ENCODE measurements at regions not wholly inside any gene's neighbourhood (a gene's known extent, or its start where the extent isn't known, plus 50 kb on each side); places are given as distances from the start of the nearest gene placed in this dataset.

DNA sequence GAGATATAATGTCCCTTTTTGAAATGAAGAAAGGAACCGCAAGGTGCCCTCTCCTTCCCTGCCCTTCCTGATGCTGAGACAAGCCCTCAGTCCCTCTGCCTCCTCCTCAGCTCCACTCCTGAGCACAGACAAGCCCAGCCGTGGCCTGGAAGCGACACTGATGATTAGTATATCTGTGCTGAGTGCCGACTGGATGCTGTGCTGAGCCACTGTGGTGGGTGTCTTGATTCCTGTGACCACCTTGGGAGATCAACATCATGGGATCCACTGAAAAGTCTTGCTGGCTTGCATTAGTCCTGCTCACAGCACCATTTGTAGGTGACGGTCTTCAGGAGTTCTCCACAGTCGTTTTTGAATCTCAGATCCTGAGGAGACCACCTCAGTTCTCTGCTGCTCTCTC, 59.5 kb upstream of the HGFAC start:
- Mint-ChIP-seq H3K4me3 (ENCODE audit: unreplicated experiment) (no peak overlapping the region), H3K9me3 (ENCODE audit: unreplicated experiment) (peaks cover 14% of the 10 kb centered on the region), H3K27me3 (ENCODE audit: insufficient read depth, unreplicated experiment) (no peaks in the 10 kb centered on the region), H3K27ac (ENCODE audit: low read depth, unreplicated experiment) (no peak overlapping the region), H3K36me3 (ENCODE audit: insufficient read depth, unreplicated experiment) (peaks cover 11% of the 10 kb centered on the region), H3K4me1 (ENCODE audit: insufficient read depth, unreplicated experiment) (peaks cover 32% of the 10 kb centered on the region)
- CTCF ChIA-PET = interaction anchor here (0.6 kb wide), 1 partner anchor 61 kb away, joined by 3 read pairs; no protein-coding TSS in a partner anchor
- TF ChIP-seq, protein P1, sequence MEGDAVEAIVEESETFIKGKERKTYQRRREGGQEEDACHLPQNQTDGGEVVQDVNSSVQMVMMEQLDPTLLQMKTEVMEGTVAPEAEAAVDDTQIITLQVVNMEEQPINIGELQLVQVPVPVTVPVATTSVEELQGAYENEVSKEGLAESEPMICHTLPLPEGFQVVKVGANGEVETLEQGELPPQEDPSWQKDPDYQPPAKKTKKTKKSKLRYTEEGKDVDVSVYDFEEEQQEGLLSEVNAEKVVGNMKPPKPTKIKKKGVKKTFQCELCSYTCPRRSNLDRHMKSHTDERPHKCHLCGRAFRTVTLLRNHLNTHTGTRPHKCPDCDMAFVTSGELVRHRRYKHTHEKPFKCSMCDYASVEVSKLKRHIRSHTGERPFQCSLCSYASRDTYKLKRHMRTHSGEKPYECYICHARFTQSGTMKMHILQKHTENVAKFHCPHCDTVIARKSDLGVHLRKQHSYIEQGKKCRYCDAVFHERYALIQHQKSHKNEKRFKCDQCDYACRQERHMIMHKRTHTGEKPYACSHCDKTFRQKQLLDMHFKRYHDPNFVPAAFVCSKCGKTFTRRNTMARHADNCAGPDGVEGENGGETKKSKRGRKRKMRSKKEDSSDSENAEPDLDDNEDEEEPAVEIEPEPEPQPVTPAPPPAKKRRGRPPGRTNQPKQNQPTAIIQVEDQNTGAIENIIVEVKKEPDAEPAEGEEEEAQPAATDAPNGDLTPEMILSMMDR (IDR thresholded peaks at IDR 0.05; ENCODE audit: unreplicated experiment) = no peak
- BruUV-seq (replicated peaks) = no TSS peak
- no peak for DNase-seq (ENCODE audit: unreplicated experiment)
- POLR2A ChIA-PET = interaction anchor here (0.6 kb wide), 1 partner anchor 16 kb away, joined by 3 read pairs; no protein-coding TSS in a partner anchor
- intact Hi-C loops (cut with micrococcal nuclease) = no loop called here

DNA sequence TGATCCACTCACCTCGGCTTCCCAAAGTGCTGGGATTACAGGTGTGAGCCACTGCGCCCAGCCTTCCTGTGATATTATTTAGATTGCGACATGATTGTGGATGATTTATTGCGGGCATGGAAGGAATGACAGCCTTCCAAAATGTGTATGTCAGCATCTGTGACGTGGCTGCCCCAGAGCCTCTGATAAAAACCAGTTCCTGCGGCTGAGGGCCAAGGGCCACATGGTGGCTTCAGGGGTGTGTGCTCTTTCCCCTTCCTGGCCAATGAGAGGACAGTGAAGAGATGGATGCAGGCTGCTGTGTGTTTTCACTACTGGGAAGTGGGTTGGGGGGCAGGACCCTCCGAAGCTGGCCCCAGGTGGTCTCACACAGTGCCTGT, 57.4 kb upstream of the HGFAC start:
- ChIA-PET POLR2A (interaction anchor here (0.6 to 1.6 kb wide), 6 partner anchors 9 to 93 kb away, joined by 3 to 6 read pairs (median 3); no protein-coding TSS in a partner anchor), CTCF (interaction anchor here (0.7 kb wide), 1 partner anchor 11 kb away, joined by 3 read pairs; no protein-coding TSS in a partner anchor)
- H3K27ac Mint-ChIP-seq (ENCODE audit: low read depth, unreplicated experiment) = peak overlapping the region; percentile 98
- H3K4me1 Mint-ChIP-seq (ENCODE audit: insufficient read depth, unreplicated experiment) = peaks cover 47% of the 10 kb centered on the region
- TF ChIP-seq, protein P1 (IDR thresholded peaks at IDR 0.05; ENCODE audit: unreplicated experiment) = no peak
- intact Hi-C loops (cut with micrococcal nuclease) = no loop called here
- peaks cover 16% of the 10 kb centered on the region for H3K36me3 Mint-ChIP-seq (ENCODE audit: insufficient read depth, unreplicated experiment)
- peak; percentile 77 for DNase-seq (ENCODE audit: unreplicated experiment)
- H3K27me3 Mint-ChIP-seq (ENCODE audit: insufficient read depth, unreplicated experiment) = no peaks in the 10 kb centered on the region
- no TSS peak for BruUV-seq (replicated peaks)
- peaks cover 14% of the 10 kb centered on the region for H3K9me3 Mint-ChIP-seq (ENCODE audit: unreplicated experiment)
- peak overlapping the region; percentile 81 for H3K4me3 Mint-ChIP-seq (ENCODE audit: unreplicated experiment)

DNA sequence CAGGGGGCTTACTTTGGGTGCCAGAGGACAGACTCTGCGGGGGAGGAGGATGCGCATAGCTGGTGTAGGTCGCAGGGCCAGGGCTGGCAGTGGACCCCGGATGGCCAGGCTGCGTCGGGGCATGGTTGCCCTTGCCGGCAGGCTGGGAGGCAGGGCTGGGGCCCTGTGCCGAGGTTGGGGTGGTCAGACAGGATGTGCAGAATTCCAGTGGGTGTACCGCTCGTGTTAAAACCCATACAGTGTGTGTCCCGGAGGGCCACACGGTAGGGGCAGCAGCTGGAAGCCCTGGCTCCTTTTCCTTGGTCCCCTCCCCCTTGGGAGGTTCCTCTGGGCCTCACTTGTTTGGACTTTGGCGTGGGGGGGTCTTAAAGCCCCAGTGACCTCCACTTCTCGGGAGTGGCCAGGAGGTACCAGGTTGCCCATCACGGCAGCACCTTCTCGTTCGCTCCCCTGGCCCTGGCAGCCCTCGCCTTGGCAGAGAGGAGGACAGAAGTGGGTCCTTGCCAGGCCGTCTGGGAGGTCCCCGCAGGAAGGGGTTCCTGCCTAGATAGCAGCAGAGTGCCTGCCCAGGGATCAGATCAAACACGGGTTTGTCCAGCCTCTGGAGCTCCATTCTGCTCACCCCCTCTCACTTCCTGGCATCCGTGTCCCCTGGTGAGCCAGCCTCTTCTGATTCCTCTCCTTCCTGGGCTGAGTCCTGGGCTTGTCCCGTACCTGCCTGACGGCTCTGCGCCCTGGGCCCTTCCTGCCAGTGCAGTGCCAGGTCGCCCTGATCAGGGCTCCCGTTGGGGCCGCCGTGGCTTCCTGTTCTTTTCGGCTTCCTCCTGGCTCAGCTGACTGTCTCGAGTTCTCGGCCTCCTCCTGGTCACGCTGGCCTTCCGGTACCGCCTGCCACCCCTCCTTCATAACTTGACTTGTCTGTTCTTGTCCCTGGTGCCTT, 56.7 kb upstream of the HGFAC start:
- no peaks in the 10 kb centered on the region for H3K27me3 Mint-ChIP-seq (ENCODE audit: insufficient read depth, unreplicated experiment)
- TF ChIP-seq, protein P1 (IDR thresholded peaks at IDR 0.05; ENCODE audit: unreplicated experiment) = no peak
- H3K4me3 Mint-ChIP-seq (ENCODE audit: unreplicated experiment) = peak overlapping the region; percentile 81
- peak; percentile 67 for DNase-seq (ENCODE audit: unreplicated experiment)
- TSS peak; percentile 49 for BruUV-seq (replicated peaks)
- peaks cover 16% of the 10 kb centered on the region for H3K36me3 Mint-ChIP-seq (ENCODE audit: insufficient read depth, unreplicated experiment)
- peak overlapping the region; percentile 98 for H3K27ac Mint-ChIP-seq (ENCODE audit: low read depth, unreplicated experiment)
- ChIA-PET CTCF (interaction anchor here (0.6 to 0.7 kb wide), 3 partner anchors 10 to 14 kb away, joined by 3 to 4 read pairs (median 3); no protein-coding TSS in a partner anchor), POLR2A (interaction anchor here (0.6 to 1.6 kb wide), 9 partner anchors 10 to 569 kb away, joined by 3 to 6 read pairs (median 3); no protein-coding TSS in a partner anchor)
- intact Hi-C loops (cut with micrococcal nuclease) = no loop called here
- H3K4me1 Mint-ChIP-seq (ENCODE audit: insufficient read depth, unreplicated experiment) = peaks cover 53% of the 10 kb centered on the region
- peaks cover 8% of the 10 kb centered on the region for H3K9me3 Mint-ChIP-seq (ENCODE audit: unreplicated experiment)

All from MCF 10A (cell line).